Neural cell (in vitro differentiated cells): ENCODE measurements at regions not wholly inside any gene's neighbourhood (a gene's known extent, or its start where the extent isn't known, plus 50 kb on each side); places are given as distances from the start of the nearest gene placed in this dataset.
A peak's percentile ranks its signal among the peaks of the same experiment; 100 is the strongest.

Experiments
- H2AFZ ChIP-seq: fragments of 200-600, 300-800 bp; sonication (generic), shearing (Covaris generic); 2 replicates; pipeline ENCODE4 v1.6.0; 2014; ENCODE audit warnings: low read depth, mild to moderate bottlenecking, antibody characterized with exemption, low read length, moderate library complexity
- H3F3A ChIP-seq: fragments of 200-600 bp; shearing (Covaris generic); 2 replicates; pipeline ENCODE4 v1.6.1; 2016; ENCODE audit warnings: mild to moderate bottlenecking, moderate library complexity, mixed read lengths, antibody characterized with exemption, low read length; ENCODE audit not compliant: insufficient read depth, poor library complexity, severe bottlenecking
- H3K27ac ChIP-seq: fragments of 200-600, 300-800 bp; sonication (generic), shearing (Covaris generic); 2 replicates; pipeline ENCODE4 v1.5.1; 2014; ENCODE audit warnings: mild to moderate bottlenecking, low read length, moderate library complexity
- H3K27me3 ChIP-seq: fragments of 300-800, 200-600 bp; sonication (generic), shearing (Covaris generic); 2 replicates; pipeline ENCODE4 v1.6.0; 2014; ENCODE audit warnings: mild to moderate bottlenecking, low read depth, low read length, moderate library complexity; ENCODE audit not compliant: insufficient read depth
- H3K36me3 ChIP-seq: fragments of 300-800, 200-600 bp; sonication (generic), shearing (Covaris generic); 2 replicates; pipeline ENCODE4 v1.5.1; 2014; ENCODE audit warnings: mild to moderate bottlenecking, antibody characterized with exemption, low read length, moderate library complexity; ENCODE audit not compliant: insufficient read depth
- H3K4me2 ChIP-seq: fragments of 300-800, 200-600 bp; sonication (generic), shearing (Covaris generic); 2 replicates; pipeline ENCODE4 v1.6.0; 2014; ENCODE audit warnings: mild to moderate bottlenecking, low read length
- H3K4me3 ChIP-seq: fragments of 300-800, 200-600 bp; sonication (generic), shearing (Covaris generic); 2 replicates; pipeline ENCODE4 v1.5.1; 2014; ENCODE audit warnings: mild to moderate bottlenecking, low read length, moderate library complexity
- H3K79me2 ChIP-seq: fragments of 200-600 bp; shearing (Covaris generic); replicated peaks from 2 replicates; pipeline ENCODE4 v1.6.0; 2014; ENCODE audit warnings: mild to moderate bottlenecking, low read length, moderate library complexity; ENCODE audit not compliant: insufficient read depth
- H3K9ac ChIP-seq: fragments of 300-800, 200-600 bp; sonication (generic), shearing (Covaris generic); 2 replicates; pipeline ENCODE4 v1.6.1; 2016; ENCODE audit warnings: mild to moderate bottlenecking, low read length, mixed read lengths
- H3K9me2 ChIP-seq: fragments of 200-600 bp; shearing (Covaris generic); 2 replicates; pipeline ENCODE4 v1.6.1; 2016; ENCODE audit warnings: mild to moderate bottlenecking, low read length, mixed read lengths; ENCODE audit not compliant: insufficient read depth
- H3K9me3 ChIP-seq: fragments of 200-600, 300-800 bp; sonication (generic), shearing (Covaris generic); 2 replicates; pipeline ENCODE4 v1.6.1; 2016; ENCODE audit warnings: mild to moderate bottlenecking, mixed run types, low read length, moderate library complexity, mixed read lengths
- H4K20me1 ChIP-seq: fragments of 200-600 bp; shearing (Covaris generic); 2 replicates; pipeline ENCODE4 v1.6.1; 2016; ENCODE audit warnings: mild to moderate bottlenecking, mixed run types; ENCODE audit not compliant: insufficient read depth
- EP300 ChIP-seq: fragments of 450-650 bp; conservative IDR thresholded peaks from 2 replicates; pipeline ENCODE4 v1.6.1; 2014; ENCODE audit warnings: antibody characterized with exemption, mild to moderate bottlenecking, moderate library complexity; ENCODE audit not compliant: poor library complexity, severe bottlenecking
- EZH2 ChIP-seq: fragments of 200-600, 300-800 bp; shearing (Covaris generic), sonication (generic); IDR thresholded peaks from 2 replicates; pipeline ENCODE4 v1.6.1; 2014; ENCODE audit warnings: antibody characterized with exemption, low read length, borderline replicate concordance, mild to moderate bottlenecking; ENCODE audit not compliant: insufficient read depth, poor library complexity, severe bottlenecking
- MXI1 ChIP-seq: fragments of 450-650 bp; conservative IDR thresholded peaks from 2 replicates; pipeline ENCODE4 v1.6.1; 2014; ENCODE audit warnings: antibody characterized with exemption, mild to moderate bottlenecking; ENCODE audit not compliant: poor library complexity, severe bottlenecking
- POLR2AphosphoS5 ChIP-seq: IDR thresholded peaks from 2 replicates; pipeline ENCODE4 v1.6.1; 2012
- RAD21 ChIP-seq: fragments of 450-650 bp; conservative IDR thresholded peaks from 2 replicates; pipeline ENCODE4 v1.6.1; 2014; ENCODE audit warnings: antibody characterized with exemption, mild to moderate bottlenecking, moderate library complexity
- SMC3 ChIP-seq: fragments of 450-650 bp; conservative IDR thresholded peaks from 2 replicates; pipeline ENCODE4 v1.6.1; 2014; ENCODE audit warnings: antibody characterized with exemption, mild to moderate bottlenecking, moderate library complexity; ENCODE audit not compliant: poor library complexity
- TAF1 ChIP-seq: IDR thresholded peaks from 2 replicates; pipeline ENCODE4 v1.6.1; 2012; ENCODE audit warnings: low read depth
- TF ChIP-seq, protein P1 (sequence below): fragments of 450-650 bp; IDR thresholded peaks from 2 replicates; pipeline ENCODE4 v1.5.1; 2014; ENCODE audit warnings: antibody characterized with exemption, mild to moderate bottlenecking, moderate library complexity; ENCODE audit not compliant: poor library complexity, severe bottlenecking
- TF ChIP-seq, protein P2 (sequence below): IDR thresholded peaks from 2 replicates; pipeline ENCODE4 v1.6.1; 2012; ENCODE audit warnings: borderline replicate concordance

DNA sequence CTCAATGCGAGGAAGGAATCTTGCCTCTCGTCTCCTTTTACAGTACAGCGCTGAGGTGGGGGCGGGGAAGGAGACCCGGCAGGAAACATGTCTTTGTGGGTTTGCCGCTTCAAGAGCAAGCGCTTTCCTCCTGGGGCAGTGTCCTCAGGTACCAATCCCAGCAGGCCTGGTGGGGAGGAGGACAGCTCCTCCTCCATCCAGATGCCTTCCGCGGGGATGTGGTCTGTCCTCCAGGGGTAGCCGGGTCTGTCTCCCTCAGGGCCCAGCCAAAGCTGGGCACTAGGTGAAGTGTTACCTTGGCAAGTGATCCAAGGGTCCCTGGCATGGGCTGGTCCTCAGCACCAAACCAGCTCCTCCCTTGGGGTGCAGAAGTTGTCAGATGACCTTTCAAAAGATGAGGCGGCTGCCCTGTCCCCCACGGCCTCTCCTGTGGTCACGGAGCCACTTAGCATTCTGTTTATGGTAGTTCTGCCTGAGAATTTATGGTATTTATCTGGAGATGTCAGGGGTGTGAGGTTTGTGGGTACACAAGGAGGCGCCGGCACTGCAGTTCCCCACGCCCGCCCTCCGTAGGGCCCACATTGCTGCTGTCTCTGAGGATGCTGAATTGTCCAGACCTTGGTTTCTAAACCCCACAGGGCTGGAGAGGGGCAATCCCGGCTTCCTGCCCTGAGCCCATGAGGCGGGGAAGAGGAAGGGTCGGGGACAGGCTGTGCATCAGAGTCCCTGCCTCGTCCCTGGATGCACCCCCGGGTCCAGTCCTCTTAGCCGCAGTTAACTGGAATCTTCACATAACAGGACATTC is 93.5 kb upstream of the ANO1 start:
- TF ChIP-seq SMC3 = no peak
- no peak for TF ChIP-seq EZH2
- TF ChIP-seq TAF1 = no peak
- TF ChIP-seq MXI1 = no peak
- TF ChIP-seq POLR2AphosphoS5 = no peak
- TF ChIP-seq RAD21 = no peak
- no peak for TF ChIP-seq EP300
- TF ChIP-seq, protein P1, sequence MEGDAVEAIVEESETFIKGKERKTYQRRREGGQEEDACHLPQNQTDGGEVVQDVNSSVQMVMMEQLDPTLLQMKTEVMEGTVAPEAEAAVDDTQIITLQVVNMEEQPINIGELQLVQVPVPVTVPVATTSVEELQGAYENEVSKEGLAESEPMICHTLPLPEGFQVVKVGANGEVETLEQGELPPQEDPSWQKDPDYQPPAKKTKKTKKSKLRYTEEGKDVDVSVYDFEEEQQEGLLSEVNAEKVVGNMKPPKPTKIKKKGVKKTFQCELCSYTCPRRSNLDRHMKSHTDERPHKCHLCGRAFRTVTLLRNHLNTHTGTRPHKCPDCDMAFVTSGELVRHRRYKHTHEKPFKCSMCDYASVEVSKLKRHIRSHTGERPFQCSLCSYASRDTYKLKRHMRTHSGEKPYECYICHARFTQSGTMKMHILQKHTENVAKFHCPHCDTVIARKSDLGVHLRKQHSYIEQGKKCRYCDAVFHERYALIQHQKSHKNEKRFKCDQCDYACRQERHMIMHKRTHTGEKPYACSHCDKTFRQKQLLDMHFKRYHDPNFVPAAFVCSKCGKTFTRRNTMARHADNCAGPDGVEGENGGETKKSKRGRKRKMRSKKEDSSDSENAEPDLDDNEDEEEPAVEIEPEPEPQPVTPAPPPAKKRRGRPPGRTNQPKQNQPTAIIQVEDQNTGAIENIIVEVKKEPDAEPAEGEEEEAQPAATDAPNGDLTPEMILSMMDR = no peak
- TF ChIP-seq, protein P2, sequence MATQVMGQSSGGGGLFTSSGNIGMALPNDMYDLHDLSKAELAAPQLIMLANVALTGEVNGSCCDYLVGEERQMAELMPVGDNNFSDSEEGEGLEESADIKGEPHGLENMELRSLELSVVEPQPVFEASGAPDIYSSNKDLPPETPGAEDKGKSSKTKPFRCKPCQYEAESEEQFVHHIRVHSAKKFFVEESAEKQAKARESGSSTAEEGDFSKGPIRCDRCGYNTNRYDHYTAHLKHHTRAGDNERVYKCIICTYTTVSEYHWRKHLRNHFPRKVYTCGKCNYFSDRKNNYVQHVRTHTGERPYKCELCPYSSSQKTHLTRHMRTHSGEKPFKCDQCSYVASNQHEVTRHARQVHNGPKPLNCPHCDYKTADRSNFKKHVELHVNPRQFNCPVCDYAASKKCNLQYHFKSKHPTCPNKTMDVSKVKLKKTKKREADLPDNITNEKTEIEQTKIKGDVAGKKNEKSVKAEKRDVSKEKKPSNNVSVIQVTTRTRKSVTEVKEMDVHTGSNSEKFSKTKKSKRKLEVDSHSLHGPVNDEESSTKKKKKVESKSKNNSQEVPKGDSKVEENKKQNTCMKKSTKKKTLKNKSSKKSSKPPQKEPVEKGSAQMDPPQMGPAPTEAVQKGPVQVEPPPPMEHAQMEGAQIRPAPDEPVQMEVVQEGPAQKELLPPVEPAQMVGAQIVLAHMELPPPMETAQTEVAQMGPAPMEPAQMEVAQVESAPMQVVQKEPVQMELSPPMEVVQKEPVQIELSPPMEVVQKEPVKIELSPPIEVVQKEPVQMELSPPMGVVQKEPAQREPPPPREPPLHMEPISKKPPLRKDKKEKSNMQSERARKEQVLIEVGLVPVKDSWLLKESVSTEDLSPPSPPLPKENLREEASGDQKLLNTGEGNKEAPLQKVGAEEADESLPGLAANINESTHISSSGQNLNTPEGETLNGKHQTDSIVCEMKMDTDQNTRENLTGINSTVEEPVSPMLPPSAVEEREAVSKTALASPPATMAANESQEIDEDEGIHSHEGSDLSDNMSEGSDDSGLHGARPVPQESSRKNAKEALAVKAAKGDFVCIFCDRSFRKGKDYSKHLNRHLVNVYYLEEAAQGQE = no peak
- no peaks in the 10 kb centered on the region for H3K79me2 ChIP-seq
- no peaks in the 10 kb centered on the region for H3K9me2 ChIP-seq
- H3K27me3 ChIP-seq = peaks cover 48% of the 10 kb centered on the region
- H3K27ac ChIP-seq = no peak overlapping the region
- no peaks in the 10 kb centered on the region for H3K9me3 ChIP-seq
- no peak overlapping the region for H3K9ac ChIP-seq
- no peaks in the 10 kb centered on the region for H3F3A ChIP-seq
- H3K4me3 ChIP-seq = no peak overlapping the region
- H4K20me1 ChIP-seq = no peaks in the 10 kb centered on the region
- H3K4me2 ChIP-seq = no peak overlapping the region
- H2AFZ ChIP-seq = no peak overlapping the region
- H3K36me3 ChIP-seq = no peaks in the 10 kb centered on the region

DNA sequence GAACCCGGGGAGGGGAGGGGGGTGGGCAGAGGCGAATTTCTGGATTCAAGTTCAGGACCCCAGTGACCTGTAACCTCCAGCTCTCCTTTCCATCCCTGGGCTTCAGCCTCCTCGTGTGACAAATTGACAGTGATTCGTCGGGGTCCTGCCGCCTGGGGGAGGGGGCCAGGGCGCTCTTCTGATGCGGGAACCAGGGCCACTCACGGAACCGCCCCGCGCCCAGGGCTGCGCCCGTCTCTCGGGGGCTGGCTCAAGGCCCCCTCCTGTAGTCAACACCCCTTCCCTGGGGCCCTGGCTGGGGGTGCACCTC is 92.8 kb upstream of the ANO1 start:
- H4K20me1 ChIP-seq = no peaks in the 10 kb centered on the region
- H3K79me2 ChIP-seq = no peaks in the 10 kb centered on the region
- H3K9me3 ChIP-seq = no peaks in the 10 kb centered on the region
- peaks cover 48% of the 10 kb centered on the region for H3K27me3 ChIP-seq
- peak overlapping the region; percentile 55 for H3K4me3 ChIP-seq
- H2AFZ ChIP-seq = no peak overlapping the region
- no peaks in the 10 kb centered on the region for H3K36me3 ChIP-seq
- H3K4me2 ChIP-seq = no peak overlapping the region
- H3F3A ChIP-seq = no peaks in the 10 kb centered on the region
- H3K9me2 ChIP-seq = no peaks in the 10 kb centered on the region
- TF ChIP-seq EP300 (no peak), EZH2 (no peak), RAD21 (no peak), POLR2AphosphoS5 (no peak), MXI1 (no peak), SMC3 (no peak), TAF1 (no peak)
- TF ChIP-seq, protein P1 = no peak
- TF ChIP-seq, protein P2 = no peak
- H3K27ac ChIP-seq = no peak overlapping the region
- no peak overlapping the region for H3K9ac ChIP-seq
